ENCODE measurements at regions not wholly inside any gene's neighbourhood (a gene's known extent, or its start where the extent isn't known, plus 50 kb on each side); places are given as distances from the start of the nearest gene placed in this dataset.

DNA sequence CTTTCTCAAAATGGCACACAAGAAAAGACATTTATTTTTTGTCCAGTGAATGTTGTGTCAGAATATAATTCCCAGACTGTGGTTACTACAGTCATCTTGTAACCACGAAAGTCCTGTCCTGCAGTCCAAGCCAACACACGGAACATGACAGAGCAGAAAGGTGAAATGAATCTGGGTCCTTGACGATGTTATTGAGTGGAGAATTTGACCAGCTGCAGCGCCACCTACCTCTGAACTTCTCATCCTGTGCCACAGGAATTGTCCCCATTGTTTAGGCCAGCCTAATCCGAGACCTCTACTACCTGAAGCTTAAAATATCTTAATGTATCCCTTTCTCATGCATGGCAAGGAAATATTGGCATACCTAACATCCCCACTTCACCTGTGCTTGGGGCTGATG lies 64.1 kb upstream of the OTX2 start:
- DNase-seq (ENCODE audit: extremely low read depth in 1 of 2, low read depth in 1 of 2): no peak

DNA sequence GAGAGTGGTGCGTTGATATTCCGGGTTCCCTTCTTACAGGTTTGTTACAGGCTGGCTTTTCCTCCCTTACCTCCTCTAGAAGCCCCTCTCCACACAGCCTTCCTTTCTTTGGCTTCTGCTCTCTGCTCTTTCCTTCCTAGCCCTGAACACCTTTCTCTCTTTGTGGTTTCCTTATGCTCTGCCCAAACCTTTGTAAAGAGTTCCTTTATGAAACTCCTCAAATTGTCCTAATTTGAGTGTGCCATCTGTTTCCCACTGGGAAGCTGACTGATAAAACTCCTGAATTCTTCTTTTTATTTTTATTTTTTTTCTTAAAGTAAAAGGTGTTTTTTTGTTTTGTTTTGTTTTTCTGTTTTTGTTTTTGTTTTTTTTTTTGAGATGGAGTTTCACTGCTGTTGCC lies 60.1 kb upstream of the OTX2 start:
- no peak for DNase-seq (ENCODE audit: extremely low read depth in 1 of 2, low read depth in 1 of 2)

DNA sequence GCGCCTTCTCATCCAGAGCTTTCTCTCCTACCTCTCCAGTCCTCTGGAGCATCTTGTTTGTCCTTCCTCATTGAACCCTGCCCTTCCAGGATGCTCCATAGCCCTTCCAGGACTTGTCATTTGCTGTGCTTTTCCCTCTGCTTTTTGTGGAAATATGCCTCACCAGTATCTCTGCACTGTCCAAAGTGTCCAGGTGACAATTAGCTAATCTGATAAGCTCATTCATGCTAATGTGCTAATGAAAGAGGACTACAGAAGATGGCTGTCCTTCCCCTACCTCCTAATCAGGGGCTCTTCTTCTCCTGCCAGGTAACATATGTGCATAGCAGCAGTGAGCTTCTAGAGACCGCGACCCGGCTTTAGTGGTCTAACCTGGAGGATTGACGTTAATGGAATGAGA lies 58.4 kb upstream of the OTX2 start:
- no peak for DNase-seq (ENCODE audit: extremely low read depth in 1 of 2, low read depth in 1 of 2)

DNA sequence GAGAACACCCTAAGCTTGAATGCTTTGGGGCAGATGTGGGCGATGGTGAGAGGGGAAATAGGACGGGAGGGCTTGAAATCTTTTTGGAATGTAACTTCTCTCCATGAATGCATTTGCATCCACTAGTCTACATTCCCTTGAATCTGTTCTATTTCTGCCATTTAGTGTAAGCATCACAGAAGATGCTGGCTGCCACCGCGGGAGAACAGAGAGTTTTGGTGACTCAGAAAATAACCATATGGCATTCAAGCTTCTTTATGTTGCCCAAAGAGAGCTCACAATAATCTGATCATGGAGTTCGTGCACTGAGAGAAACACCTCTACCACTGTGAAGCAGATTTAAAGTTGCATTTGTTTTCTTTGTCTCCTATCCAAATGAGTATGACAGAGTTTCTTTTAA lies 52.6 kb upstream of the OTX2 start:
- DNase-seq (ENCODE audit: extremely low read depth in 1 of 2, low read depth in 1 of 2): no peak

DNA sequence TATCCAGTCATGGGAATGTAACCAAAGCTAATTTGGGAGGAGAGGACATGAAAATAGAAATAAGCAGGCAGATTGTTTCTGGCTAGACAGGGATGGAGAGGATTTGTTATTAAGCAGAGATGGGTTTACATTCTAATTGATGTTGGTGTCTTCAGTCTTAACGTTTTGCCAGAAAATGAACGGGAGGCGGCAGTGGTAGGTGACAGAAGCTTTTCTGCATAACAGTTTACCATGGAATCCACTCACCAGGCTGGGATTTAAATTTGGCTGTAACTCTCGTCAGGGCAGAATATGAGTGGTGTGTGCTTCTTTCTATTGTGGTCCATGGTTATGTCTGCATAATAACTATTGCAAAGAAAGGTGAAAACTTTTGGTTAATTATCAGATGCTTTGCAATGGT lies 50.2 kb upstream of the OTX2 start:
- no peak for DNase-seq (ENCODE audit: extremely low read depth in 1 of 2, low read depth in 1 of 2)

Measured in stimulated activated CD8-positive, alpha-beta memory T cell treated with anti-CD3 and anti-CD28 coated beads, Interleukin-7, amount 100 ng/mL, for 48 hours (primary cell).